Effector CD4-positive, alpha-beta T cell (primary cell): ENCODE measurements at regions not wholly inside any gene's neighbourhood (a gene's known extent, or its start where the extent isn't known, plus 50 kb on each side); places are given as distances from the start of the nearest gene placed in this dataset.
"Not testable (repeated sequence)": the region's sequence is repeated elsewhere in the genome, so short reads cannot be mapped to it uniquely, and the experiment has no call there.

Experiments
- DNase-seq: peaks from one replicate; pipeline ENCODE4 v3.0.0-alpha.2; 2020

DNA sequence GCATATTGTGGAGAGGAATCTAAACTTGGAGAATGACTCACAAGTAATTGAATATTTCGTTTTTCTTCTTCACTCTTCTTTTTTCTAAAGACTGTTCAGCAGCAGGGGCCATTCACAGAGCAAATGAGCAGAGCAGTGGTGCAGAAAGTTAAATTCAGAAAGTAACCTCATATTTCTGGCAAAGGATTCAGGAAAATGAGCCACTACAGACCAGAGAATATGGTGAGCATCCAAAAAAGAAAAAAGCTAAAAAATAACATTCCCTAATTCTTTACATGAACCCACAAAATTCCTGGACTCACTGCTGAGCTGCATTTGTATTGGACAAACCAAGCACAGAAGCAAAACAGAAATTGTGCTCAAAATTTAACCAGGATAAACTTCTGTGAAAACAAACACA lies 1486.8 kb upstream of the C9orf72 start:
- no peak for DNase-seq

DNA sequence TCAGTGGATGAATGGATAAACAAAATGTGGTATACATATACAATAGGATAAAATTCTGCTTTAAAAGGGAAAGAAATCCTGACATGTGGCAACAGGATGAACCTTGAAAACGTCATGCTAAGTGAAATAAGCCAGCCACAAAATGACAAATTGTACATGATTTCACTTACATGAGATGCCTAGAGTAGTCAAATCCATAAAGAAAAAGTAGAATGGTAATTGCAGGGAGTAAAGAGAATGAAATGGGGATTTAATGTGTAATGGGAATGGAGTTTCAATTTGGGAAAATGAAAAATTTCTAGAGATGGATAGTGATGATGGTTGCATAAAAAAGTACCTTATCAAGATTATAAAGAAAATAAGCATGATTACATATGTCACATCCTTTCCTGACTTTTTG lies 1489.2 kb upstream of the C9orf72 start:
- no peak for DNase-seq

DNA sequence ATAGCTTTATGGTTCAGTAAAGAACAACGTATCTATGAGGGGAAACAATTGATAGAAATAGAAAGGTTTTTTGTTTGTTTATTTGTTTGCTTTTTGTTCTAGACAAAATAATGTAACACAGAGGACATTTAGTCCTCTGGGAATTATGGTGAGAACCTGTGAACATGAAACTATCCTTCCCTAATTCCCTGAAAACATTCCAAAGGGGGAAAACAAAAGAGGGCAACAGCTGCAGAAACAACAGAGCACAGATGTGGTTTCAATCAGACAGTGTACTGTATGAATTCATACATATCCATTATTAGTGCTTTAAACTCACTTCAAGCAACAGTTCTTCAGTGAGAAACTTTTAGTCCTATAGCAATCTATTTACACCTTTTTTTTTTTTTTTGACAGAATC lies 1489.8 kb upstream of the C9orf72 start:
- DNase-seq = no peak

DNA sequence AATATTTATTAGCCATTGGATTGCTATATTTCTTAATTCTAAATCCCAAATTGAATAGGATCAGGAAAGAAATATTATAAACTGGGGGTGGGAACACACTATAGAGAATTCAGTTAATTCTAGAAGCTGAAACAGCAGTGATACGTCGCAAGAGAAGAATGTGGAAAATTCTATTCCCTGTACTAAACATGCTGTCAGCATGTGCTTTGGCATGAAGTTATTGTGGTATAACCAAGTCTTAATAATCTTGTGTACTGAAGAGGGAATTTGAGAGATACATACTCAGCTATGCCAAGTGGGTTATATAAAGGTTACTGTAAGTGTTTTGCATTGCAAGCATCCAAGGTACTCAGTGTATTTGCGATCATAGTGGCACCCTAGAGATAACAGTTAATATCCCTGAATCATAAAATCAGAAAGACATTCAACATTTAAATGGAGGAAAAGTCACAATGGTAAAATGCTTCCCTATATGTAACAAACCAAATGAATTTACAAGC lies 1492.9 kb upstream of the C9orf72 start:
- DNase-seq = no peak

DNA sequence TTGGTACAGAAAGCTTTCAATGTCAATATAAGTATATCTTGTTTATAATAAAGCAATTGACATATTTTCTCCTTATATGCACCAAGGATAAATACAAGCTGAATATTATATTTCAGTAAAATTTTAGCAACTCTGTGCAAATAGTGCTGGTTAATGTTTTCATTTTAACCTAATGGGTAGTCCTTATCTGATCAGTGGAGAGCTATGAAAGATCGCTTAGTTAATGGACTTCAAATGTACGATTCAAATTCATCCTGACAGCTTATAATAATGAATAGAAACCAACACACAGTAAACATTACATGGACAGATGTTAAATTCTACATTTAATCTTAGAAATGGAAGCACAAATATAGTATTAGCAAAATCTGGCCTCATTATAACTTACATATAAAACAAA lies 1495.2 kb upstream of the C9orf72 start:
- DNase-seq = no peak

DNA sequence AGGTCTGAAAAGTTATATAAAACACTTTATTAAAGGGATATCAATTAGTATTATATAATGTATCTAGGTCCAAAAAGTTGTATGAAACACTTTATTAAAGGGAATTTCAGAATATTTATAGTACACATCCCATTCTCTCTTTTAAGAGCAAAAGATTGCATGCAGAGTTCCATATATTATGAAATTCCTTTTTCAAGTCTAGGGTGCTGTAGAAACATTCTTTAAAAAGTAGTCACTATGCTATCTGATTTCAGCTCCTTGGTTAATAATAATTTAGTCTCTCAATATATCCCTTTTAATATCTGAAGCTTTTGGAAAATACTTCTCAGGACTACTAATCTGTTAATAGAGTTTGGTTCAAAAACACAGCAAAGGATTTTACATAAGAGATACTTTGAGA lies 1496.1 kb upstream of the C9orf72 start:
- DNase-seq = no peak

DNA sequence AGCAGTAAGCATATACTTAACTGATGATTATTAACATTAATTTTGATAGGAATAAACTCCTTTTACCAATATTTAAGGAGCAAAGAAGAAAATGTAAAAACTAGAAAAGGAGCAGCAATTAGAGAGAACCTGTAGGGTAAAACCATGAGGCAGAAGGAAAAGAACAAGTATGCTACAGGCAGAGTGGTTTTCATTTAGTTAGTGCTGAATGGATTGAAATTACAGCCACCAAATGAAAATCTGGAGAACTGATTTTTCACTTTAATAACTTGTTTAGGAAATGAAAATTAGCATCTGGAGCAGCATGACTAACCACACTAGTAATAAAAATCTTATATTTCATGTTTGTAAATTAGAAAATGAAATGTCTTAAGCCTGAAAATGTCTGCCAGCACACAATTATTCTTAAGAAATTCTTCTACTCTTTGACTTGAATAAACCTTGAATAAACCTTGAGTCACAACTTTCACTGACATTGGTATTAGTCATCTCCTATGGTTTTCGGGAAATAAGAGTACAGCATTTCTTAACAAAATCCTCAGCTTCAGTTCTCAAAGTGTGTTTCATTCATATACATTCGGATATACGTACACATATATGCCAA lies 1504.9 kb upstream of the C9orf72 start:
- no peak for DNase-seq

DNA sequence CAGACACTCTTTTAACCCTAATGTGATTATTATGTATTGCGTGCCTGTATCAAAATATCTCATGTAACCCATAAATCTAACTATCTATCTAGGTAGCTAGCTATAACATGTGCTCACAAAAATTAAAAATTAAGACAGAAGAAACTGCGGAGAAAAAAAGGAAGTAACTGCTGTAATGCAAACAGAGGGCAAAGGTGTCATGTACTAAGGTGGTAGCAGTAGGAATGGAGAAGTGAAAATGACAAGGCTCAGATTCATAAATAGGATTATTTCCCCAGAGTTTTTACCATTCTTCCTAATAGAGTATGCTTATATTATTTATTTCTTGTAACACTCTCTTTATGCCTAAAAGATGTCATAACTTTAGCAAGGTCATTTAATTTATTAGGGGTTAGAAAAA lies 1527.5 kb upstream of the C9orf72 start:
- DNase-seq = no peak

DNA sequence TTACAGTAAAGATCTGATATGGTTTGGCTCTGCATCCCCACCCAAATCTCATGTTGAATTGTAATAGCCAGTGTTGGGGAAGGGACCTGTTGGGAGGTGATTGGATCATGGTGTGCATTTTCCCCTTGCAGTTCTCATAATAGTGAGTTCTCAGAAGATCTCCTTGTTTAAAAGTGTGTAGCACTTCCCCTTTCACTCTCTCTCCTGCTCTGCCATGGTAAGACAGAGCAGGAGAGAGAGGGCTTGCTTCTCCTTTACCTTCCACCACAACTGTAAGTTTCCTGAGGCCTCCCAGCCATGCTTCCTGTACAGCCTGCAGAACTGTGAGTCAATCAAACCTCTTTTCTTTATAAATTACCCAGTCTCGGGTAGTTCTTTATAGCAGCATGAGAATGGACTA lies 1530.9 kb upstream of the C9orf72 start:
- not testable (repeated sequence) for DNase-seq

DNA sequence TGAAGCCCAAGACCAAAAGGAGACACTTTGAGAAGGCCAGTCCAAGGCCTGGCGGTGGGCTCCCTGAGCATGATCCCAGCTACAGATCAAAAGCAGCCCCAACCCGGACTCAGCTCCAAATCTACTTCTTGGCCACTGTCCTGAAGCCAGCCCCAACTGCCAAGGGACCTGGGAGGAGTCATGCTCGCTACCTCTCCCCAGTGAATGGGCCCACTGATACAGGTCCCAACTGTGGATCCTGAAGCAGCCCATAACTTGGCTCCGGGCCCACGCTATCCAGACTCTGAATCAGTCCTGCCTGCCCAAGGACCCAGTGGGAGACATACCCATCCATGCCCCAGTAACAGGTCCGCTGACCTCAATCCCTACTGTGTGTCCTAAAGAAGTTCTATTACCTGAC lies 1545.3 kb upstream of the C9orf72 start:
- no peak for DNase-seq

DNA sequence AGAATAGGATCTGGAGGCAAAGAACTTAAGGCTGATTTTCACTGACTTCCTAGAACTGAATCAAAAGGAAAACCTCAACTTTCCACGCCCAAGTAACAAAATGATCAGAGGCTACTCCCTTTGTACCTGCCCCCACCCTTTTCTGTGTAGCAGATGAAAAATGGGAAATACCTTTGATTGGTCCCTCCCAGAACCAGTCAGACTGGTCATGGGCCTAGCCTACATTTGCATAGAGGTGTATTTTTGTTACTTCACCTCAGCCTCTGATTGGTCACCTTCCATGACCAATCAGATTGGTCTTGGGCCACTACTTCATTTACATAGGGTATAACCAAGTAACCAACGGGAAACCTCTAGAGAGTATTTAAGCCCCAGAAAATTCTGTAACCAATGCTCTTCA lies 1553.5 kb upstream of the C9orf72 start:
- no peak for DNase-seq

DNA sequence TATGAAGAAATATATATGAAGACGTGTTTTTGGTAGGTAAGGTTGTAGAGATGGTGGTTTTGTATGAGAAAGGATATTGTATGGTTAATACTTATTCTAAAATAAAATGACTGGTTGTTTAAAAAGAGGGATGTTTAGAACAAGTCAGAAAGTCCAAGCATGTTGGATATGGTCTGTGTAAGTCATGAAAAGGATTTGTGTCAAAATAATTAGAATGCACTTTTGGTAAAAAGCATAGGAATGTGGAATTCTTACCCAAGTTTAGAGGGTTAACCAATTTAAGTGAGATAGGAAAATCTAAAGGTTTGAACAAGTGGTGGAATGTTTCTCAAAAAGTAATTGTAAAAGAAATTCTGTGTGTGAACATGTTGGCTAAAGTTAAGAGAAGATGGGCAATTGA lies 1556.5 kb upstream of the C9orf72 start:
- DNase-seq = no peak

DNA sequence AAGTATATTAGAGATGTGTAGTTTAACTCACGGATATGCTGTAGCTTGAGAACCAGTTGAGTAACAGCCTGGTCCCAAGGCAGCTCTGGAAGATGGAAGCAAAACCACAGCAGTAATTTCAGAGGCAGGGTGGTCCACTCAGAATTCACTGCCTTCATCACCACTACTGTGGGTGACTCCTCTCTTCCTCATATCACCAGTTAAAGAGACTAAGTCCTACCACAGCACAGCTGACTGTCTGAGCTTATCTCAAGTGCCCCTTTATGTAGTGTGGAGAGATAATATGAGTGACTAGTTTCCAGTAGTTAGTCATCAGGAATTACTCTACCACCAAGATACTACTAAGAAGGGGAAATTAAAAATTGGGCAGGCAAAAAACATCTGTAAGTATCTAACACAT lies 1571.2 kb upstream of the C9orf72 start:
- no peak for DNase-seq

DNA sequence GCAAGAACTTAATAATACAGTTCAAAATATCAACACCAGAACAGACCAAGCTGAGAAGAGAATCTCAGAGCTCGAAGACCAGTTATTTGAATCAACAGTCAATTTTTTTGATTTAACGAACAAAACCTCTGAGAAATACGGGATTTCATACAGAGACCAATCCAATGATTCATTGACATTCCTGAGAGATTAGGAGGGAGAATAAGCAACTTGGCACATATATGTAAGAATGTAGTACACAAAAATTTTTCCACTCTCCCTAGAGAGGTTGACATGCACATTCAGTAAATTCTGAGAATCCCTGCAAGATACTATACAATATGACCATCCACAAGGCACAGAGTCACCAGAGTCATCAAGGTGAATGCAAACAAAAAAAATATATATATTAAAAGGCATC lies 1577.3 kb upstream of the C9orf72 start:
- no peak for DNase-seq

DNA sequence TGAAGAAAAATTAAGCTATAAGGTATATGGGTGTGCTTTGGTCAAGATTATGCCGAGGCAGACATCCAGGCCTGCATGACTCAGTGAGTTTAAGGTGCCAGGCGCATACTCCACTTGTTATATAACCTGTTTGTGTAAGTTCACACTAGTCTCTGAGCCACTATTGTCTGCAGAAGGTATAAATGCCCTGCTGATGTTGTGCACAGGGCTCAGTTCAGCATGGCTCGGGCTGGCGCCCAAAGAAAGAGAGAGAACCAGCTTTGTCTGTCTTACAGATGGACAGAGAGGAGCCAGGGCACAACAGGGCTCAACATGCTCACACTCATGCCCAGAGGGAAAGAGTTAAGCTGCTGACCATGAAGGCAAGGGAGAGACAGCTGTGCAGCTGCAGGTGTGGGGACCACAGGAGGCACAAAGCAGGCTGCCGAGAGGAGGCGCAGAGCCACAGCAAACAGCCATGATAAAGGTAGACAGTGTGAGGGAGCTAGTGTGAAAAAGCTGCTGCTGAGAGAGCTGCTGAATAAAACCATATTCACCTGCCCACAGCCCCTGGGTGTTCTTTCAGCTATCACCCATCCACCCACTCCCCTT lies 1587.6 kb upstream of the C9orf72 start:
- DNase-seq = no peak

DNA sequence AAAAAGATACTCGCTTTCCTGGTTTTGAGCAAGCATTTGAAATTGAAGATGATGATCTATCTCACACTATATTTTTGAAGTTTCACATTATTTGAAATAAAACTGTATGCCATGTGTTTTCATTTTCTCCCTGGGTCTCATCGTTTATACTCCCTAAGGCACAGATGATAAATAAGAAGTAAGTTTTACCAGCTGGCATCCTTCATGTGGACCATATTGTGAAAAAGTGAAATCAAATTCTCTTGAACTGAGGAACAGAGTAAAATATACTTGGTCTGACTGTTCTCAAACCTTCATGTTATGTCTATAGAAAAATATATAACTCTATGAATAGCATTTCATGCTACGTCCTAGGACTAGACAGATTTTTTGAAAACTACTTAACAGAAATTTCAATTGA lies 1600.9 kb upstream of the C9orf72 start:
- no peak for DNase-seq

DNA sequence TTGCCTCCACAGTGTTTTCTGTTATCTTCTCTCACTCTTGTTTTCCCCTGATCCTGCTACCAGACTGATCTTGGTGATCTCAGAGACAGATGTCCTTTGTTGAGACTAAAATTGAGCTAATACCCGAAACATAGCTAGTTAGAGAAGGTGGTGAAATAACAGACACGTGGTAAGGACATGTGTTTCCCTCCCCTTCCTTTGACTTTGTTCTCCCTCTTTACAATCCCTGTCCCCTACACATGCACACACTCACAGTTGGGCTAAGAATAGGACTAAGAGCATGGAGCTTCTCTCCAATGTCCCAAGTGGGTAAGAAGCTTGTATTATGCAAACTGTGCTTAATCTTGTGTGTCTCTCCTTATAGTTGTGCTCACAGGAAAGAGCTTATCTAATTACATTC lies 1603.0 kb upstream of the C9orf72 start:
- DNase-seq = no peak

DNA sequence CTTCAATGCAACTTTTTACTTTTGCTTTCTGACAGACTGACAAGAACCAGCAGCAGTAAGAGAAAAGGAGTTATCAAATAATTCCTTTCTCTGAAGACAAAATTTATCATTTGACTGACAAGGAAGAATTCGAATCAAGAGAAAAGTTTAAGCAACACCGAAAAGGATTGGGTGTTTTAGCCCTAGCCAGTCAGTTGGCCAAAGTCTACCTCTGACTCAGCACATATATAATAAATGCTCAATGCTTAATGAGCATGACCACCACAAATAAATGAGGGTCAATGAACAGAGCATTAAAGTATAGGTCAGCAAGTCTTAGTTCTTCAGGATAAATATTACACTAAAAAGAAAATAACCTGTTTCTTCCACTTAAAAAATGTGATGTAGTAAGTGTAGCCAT lies 1603.5 kb upstream of the C9orf72 start:
- no peak for DNase-seq

DNA sequence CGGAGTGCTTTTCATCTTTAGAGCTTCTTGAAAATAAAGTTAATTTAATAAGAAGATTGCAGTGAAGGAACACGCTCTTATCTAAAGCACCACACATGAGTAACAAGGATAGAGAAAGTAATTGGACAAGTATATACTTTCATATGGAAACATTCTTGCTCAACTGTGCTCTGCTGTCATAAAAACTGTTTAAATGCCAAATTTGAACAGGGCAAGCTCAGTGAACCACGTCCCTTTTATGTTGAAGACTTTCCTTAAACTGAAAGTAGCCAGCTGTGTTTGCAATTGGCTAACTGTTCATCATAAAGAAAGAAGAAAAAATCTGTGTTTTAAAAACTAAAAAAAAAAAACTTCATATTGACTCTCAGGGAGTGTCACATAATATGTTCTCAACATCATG lies 1610.7 kb upstream of the C9orf72 start:
- DNase-seq = no peak

DNA sequence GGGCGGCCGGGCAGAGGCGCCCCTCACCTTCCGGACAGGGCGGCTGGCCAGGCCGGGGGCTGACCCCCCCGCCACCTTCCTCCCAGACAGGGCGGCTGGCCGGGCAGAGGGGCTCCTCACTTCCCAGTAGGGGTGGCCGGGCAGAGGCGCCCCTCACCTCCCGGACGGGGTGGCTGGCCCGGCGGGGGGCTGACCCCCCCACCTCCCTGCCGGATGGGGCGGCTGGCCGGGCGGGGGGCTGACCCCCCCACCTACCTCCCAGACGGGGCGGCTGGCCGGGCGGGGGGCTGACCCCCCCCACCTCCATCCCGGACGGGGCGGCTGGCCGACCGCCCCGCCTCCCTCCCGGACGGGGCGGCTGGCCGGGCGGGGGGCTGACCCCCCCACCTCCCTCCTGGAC lies 1615.5 kb upstream of the C9orf72 start:
- DNase-seq = not testable (repeated sequence)

DNA sequence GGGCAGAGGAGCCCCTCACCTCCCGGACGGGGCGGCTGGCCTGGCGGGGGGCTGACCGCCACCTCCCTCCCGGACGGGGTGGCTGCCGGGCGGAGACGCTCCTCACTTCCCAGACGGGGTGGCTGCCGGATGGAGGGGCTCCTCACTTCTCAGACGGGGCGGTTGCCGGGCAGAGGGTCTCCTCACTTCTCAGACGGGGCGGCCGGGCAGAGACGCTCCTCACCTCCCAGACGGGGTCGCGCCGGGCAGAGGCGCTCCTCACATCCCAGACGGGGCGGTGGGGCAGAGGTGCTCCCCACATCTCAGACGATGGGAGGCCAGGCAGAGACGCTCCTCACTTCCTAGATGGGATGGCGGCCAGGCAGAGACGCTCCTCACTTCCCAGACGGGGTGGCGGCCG lies 1615.9 kb upstream of the C9orf72 start:
- DNase-seq = not testable (repeated sequence)

DNA sequence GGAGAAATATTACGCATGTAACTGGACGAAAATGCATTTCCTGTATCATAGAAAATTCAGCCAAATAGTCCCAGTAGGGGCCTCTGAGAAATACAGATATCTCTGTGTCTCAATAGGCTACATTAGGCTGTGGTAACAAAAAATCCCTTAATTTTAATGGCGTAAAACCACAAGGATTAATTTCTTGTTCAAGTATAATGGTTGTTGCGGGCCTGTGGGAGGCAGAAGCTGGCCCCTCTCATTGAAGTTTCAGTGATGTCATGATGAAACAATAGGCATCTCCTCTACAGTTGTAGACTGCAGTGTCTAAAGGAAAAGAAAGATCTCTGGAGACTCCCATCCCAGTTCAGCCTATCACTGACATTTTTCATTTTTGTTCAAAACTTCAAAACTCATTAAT lies 1625.6 kb upstream of the C9orf72 start:
- no peak for DNase-seq

DNA sequence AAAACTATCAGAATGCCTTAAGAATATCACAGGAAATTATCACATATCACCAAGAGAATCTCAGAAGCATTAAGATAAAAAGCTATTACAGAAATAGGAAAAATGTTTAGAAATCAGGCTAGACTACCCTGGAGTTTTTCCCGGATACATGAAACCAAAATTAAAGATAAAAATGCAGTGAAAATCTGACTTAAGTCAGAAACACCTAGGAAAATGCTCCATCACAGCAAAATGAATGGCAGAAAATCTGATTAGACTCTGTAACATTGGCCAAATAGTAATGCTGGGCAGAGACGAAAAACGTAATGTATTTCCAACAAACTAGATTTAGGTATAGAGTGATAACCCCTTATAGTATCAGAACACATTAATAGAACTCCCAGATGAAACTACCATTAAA lies 1626.7 kb upstream of the C9orf72 start:
- no peak for DNase-seq

DNA sequence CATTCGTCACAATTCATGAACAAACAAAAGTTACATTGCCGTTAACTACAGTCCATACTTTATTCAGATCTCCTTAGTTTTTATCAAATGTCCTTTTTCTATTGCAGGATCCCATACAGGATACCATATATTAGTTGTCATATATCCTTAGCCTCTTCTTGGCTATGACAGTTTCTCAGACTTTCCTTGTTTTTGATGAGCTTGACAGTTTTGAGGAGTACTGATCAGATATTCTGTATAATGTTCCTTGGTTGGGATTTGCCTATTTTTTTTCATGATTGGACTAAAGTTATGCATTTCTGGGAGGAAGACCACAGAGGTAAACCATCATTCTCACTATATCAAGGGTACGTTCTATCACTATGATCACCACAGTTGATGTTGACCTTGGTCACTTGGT lies 1627.4 kb upstream of the C9orf72 start:
- no peak for DNase-seq

DNA sequence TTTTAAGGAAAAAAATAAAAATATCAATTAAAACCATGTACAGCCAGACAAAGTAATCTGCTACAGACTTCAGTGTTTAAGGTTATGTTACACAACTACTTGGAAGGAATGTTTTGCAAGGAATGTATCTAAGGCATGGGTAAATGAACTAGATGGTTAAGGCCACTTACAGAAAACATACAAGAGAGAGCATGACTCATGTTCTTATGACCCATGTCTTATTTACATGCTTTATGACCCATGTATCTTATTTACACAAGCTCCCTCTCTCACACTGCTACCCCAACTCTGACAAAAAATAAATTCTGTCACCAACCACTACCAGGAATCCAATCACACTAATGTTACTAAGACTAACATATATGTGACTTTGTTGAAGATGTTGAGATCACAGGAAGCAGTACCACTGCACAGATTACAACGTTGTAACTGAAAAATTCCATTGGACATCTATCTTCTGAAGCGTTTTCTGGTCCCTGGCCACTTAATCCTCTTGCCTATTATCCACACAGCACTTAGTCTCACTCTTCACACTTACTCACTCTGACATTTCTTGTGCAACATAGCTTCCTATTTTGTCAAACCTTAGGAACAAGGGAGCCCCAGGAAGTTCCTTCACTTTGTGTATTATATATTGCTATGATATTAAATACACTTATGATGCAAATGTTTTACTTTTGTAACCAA lies 1630.1 kb upstream of the C9orf72 start:
- DNase-seq = no peak
